ENCODE measurements at regions not wholly inside any gene's neighbourhood (a gene's known extent, or its start where the extent isn't known, plus 50 kb on each side); places are given as distances from the start of the nearest gene placed in this dataset.

DNA sequence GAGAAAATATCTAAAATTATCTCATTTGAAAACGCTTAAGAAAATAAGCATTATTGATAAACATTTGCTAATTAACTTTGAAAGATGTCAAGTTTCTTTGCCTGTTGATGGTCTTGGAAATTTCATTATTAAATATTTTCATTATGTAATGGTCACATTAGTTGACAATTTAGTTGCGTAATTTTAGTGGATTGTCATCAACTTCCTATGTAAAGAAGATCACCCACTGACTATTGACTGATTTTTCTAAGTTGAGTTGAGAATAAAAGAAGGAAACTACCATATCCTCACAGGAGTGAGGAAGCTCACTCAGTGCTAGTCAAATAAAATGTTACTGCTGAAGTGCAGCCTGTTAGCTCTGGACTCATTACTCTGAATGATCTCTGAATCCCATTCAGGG is 79.9 kb upstream of the LY86 start:
- intact Hi-C loops (cut with micrococcal nuclease; ENCODE audit: unreplicated experiment) = no loop called here
- Mint-ChIP-seq H3K27me3 (ENCODE audit: insufficient read depth, unreplicated experiment) (peaks cover 20% of the 10 kb centered on the region), H3K36me3 (ENCODE audit: insufficient read depth, unreplicated experiment) (peaks cover 5% of the 10 kb centered on the region), H3K4me1 (ENCODE audit: low read depth, unreplicated experiment) (no peaks in the 10 kb centered on the region), H3K27ac (ENCODE audit: unreplicated experiment) (no peak overlapping the region), H3K9me3 (ENCODE audit: unreplicated experiment) (no peaks in the 10 kb centered on the region), H3K4me3 (ENCODE audit: unreplicated experiment) (no peak overlapping the region)
- Histone ChIP-seq H3K27me3 (replicated peaks; ENCODE audit: control insufficient read depth, insufficient read depth, low read length) (no peaks in the 10 kb centered on the region; the same call in 1 of the 2 replicates), H3K4me1 (no peaks in the 10 kb centered on the region), H3K36me3 (ENCODE audit: control insufficient read depth, insufficient read depth, low read length) (no peaks in the 10 kb centered on the region), H3K9me3 (no peaks in the 10 kb centered on the region), H3K4me3 (ENCODE audit: low read depth, low read length) (no peak overlapping the region)
- TF ChIP-seq, protein P1, sequence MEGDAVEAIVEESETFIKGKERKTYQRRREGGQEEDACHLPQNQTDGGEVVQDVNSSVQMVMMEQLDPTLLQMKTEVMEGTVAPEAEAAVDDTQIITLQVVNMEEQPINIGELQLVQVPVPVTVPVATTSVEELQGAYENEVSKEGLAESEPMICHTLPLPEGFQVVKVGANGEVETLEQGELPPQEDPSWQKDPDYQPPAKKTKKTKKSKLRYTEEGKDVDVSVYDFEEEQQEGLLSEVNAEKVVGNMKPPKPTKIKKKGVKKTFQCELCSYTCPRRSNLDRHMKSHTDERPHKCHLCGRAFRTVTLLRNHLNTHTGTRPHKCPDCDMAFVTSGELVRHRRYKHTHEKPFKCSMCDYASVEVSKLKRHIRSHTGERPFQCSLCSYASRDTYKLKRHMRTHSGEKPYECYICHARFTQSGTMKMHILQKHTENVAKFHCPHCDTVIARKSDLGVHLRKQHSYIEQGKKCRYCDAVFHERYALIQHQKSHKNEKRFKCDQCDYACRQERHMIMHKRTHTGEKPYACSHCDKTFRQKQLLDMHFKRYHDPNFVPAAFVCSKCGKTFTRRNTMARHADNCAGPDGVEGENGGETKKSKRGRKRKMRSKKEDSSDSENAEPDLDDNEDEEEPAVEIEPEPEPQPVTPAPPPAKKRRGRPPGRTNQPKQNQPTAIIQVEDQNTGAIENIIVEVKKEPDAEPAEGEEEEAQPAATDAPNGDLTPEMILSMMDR (IDR thresholded peaks at IDR 0.05; ENCODE audit: insufficient read depth in 1 of 2, low read depth in 1 of 2, low read length in 1 of 2, severe bottlenecking in 1 of 2, unreplicated experiment in 1 of 2) = no peak
- ChIA-PET POLR2A (no interaction called here), CTCF (no interaction called here)
- no TSS peak for BruUV-seq (replicated peaks)
- no peak for DNase-seq

DNA sequence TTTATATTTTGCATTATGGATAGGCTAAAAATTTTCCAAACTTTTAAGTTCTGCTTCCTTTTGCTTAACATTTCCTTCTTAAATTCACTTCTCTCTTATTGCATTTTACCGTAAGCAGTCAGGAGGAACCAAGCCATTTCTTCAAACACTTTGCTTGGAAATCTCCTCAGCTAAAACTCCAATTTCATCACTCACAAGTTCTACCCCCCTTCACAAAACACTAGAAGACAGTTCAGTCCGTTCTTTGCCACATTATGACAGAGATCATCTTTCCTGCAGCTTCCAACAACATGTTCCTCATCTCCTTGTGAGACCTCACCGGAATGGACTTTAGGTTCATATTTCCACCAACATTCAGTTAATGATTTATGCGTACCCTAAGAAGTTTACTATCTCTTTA is 79.2 kb upstream of the LY86 start:
- BruUV-seq (replicated peaks) = no TSS peak
- Histone ChIP-seq H3K36me3 (ENCODE audit: control insufficient read depth, insufficient read depth, low read length) (no peaks in the 10 kb centered on the region), H3K9me3 (no peaks in the 10 kb centered on the region), H3K27me3 (replicated peaks; ENCODE audit: control insufficient read depth, insufficient read depth, low read length) (no peaks in the 10 kb centered on the region; the same call in 1 of the 2 replicates), H3K4me1 (no peaks in the 10 kb centered on the region), H3K4me3 (ENCODE audit: low read depth, low read length) (no peak overlapping the region)
- TF ChIP-seq, protein P1 (IDR thresholded peaks at IDR 0.05; ENCODE audit: insufficient read depth in 1 of 2, low read depth in 1 of 2, low read length in 1 of 2, severe bottlenecking in 1 of 2, unreplicated experiment in 1 of 2) = no peak
- no peak overlapping the region for H3K4me3 Mint-ChIP-seq (ENCODE audit: unreplicated experiment)
- H3K9me3 Mint-ChIP-seq (ENCODE audit: unreplicated experiment) = no peaks in the 10 kb centered on the region
- ChIA-PET POLR2A (no interaction called here), CTCF (no interaction called here)
- DNase-seq = no peak
- intact Hi-C loops (cut with micrococcal nuclease; ENCODE audit: unreplicated experiment) = no loop called here
- no peak overlapping the region for H3K27ac Mint-ChIP-seq (ENCODE audit: unreplicated experiment)
- H3K36me3 Mint-ChIP-seq (ENCODE audit: insufficient read depth, unreplicated experiment) = peaks cover 5% of the 10 kb centered on the region
- no peaks in the 10 kb centered on the region for H3K4me1 Mint-ChIP-seq (ENCODE audit: low read depth, unreplicated experiment)
- peaks cover 17% of the 10 kb centered on the region for H3K27me3 Mint-ChIP-seq (ENCODE audit: insufficient read depth, unreplicated experiment)

DNA sequence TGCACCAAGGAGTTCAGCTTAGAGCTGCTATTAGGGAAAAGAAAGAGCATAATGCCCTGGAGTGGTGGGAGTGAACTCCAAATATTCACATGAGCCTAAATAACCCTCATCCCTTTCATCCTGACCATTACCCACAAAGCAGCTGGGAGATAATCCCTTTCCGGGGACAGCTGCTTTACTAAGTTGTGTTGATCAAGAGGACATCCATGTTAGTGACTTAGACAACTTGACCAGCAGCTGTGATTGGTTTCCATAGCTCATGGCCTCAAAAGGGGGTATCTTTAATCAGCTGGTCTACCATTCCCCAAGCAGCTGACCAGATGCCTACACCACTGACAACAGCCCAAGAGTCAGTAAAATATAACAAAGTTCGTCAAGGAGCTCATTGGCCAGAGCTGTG is 75.8 kb upstream of the LY86 start:
- H3K36me3 ChIP-seq (ENCODE audit: control insufficient read depth, insufficient read depth, low read length) = no peaks in the 10 kb centered on the region
- H3K4me3 ChIP-seq (ENCODE audit: low read depth, low read length) = no peak overlapping the region
- no peaks in the 10 kb centered on the region; the same call in 1 of the 2 replicates for H3K27me3 ChIP-seq (replicated peaks; ENCODE audit: control insufficient read depth, insufficient read depth, low read length)
- ChIA-PET POLR2A (no interaction called here), CTCF (no interaction called here)
- Mint-ChIP-seq H3K27ac (ENCODE audit: unreplicated experiment) (no peak overlapping the region), H3K36me3 (ENCODE audit: insufficient read depth, unreplicated experiment) (peaks cover 5% of the 10 kb centered on the region), H3K27me3 (ENCODE audit: insufficient read depth, unreplicated experiment) (peaks cover 24% of the 10 kb centered on the region), H3K9me3 (ENCODE audit: unreplicated experiment) (no peaks in the 10 kb centered on the region), H3K4me3 (ENCODE audit: unreplicated experiment) (no peak overlapping the region), H3K4me1 (ENCODE audit: low read depth, unreplicated experiment) (no peaks in the 10 kb centered on the region)
- TF ChIP-seq, protein P1 (IDR thresholded peaks at IDR 0.05; ENCODE audit: insufficient read depth in 1 of 2, low read depth in 1 of 2, low read length in 1 of 2, severe bottlenecking in 1 of 2, unreplicated experiment in 1 of 2) = no peak
- DNase-seq = no peak
- intact Hi-C loops (cut with micrococcal nuclease; ENCODE audit: unreplicated experiment) = no loop called here
- H3K9me3 ChIP-seq = no peaks in the 10 kb centered on the region
- no peaks in the 10 kb centered on the region for H3K4me1 ChIP-seq
- BruUV-seq (replicated peaks) = no TSS peak
